ENCODE measurements at regions not wholly inside any gene's neighbourhood (a gene's known extent, or its start where the extent isn't known, plus 50 kb on each side); places are given as distances from the start of the nearest gene placed in this dataset.

DNA sequence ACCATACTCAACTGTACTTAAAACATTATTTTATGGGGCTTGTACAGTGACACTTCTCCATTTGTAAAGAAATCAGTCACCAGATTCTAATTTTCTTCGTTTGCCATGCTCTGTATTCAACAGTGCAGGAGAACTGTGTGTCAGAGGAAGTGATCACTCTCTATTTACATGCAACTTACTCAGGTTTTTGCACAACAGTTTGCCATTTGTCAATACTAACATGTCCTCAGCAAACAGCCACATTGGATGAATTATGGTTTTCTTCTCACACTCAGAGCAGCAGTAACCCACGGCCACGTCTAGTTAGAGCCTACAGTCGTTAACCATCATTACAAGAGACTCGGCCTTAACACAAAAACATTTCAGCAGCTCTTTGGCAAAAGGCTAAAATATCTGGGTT lies 69.2 kb upstream of the SP4 start:
- DNase-seq = no peak
- Mint-ChIP-seq H3K4me3 (ENCODE audit: unreplicated experiment) (no peak overlapping the region), H3K9me3 (ENCODE audit: unreplicated experiment) (no peaks in the 10 kb centered on the region), H3K27me3 (ENCODE audit: unreplicated experiment) (no peaks in the 10 kb centered on the region), H3K4me1 (ENCODE audit: low read depth, unreplicated experiment) (no peaks in the 10 kb centered on the region), H3K36me3 (ENCODE audit: unreplicated experiment) (no peaks in the 10 kb centered on the region), H3K27ac (ENCODE audit: unreplicated experiment) (no peak overlapping the region)
- TF ChIP-seq, protein P1, sequence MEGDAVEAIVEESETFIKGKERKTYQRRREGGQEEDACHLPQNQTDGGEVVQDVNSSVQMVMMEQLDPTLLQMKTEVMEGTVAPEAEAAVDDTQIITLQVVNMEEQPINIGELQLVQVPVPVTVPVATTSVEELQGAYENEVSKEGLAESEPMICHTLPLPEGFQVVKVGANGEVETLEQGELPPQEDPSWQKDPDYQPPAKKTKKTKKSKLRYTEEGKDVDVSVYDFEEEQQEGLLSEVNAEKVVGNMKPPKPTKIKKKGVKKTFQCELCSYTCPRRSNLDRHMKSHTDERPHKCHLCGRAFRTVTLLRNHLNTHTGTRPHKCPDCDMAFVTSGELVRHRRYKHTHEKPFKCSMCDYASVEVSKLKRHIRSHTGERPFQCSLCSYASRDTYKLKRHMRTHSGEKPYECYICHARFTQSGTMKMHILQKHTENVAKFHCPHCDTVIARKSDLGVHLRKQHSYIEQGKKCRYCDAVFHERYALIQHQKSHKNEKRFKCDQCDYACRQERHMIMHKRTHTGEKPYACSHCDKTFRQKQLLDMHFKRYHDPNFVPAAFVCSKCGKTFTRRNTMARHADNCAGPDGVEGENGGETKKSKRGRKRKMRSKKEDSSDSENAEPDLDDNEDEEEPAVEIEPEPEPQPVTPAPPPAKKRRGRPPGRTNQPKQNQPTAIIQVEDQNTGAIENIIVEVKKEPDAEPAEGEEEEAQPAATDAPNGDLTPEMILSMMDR (IDR thresholded peaks at IDR 0.05; ENCODE audit: partially characterized antibody, unreplicated experiment) = no peak

GRCh38 chr7:21359163-21359562 lies 68.7 kb upstream of the SP4 start:
- TF ChIP-seq, protein P1 (IDR thresholded peaks at IDR 0.05; ENCODE audit: partially characterized antibody, unreplicated experiment) = no peak
- Mint-ChIP-seq H3K36me3 (ENCODE audit: unreplicated experiment) (no peaks in the 10 kb centered on the region), H3K27ac (ENCODE audit: unreplicated experiment) (no peak overlapping the region), H3K4me1 (ENCODE audit: low read depth, unreplicated experiment) (no peaks in the 10 kb centered on the region), H3K9me3 (ENCODE audit: unreplicated experiment) (no peaks in the 10 kb centered on the region), H3K4me3 (ENCODE audit: unreplicated experiment) (no peak overlapping the region), H3K27me3 (ENCODE audit: unreplicated experiment) (no peaks in the 10 kb centered on the region)
- DNase-seq = no peak

- Mint-ChIP-seq H3K36me3 (ENCODE audit: unreplicated experiment) (no peaks in the 10 kb centered on the region), H3K27ac (ENCODE audit: unreplicated experiment) (no peak overlapping the region), H3K27me3 (ENCODE audit: unreplicated experiment) (no peaks in the 10 kb centered on the region), H3K9me3 (ENCODE audit: unreplicated experiment) (no peaks in the 10 kb centered on the region), H3K4me1 (ENCODE audit: low read depth, unreplicated experiment) (no peaks in the 10 kb centered on the region), H3K4me3 (ENCODE audit: unreplicated experiment) (no peak overlapping the region)
- DNase-seq = no peak
- TF ChIP-seq, protein P1 (IDR thresholded peaks at IDR 0.05; ENCODE audit: partially characterized antibody, unreplicated experiment) = no peak
Observed at GRCh38 chr7:21361413-21362125, 66.3 kb upstream of the SP4 start.

- Mint-ChIP-seq H3K4me3 (ENCODE audit: unreplicated experiment) (no peak overlapping the region), H3K27ac (ENCODE audit: unreplicated experiment) (no peak overlapping the region), H3K4me1 (ENCODE audit: low read depth, unreplicated experiment) (no peaks in the 10 kb centered on the region), H3K36me3 (ENCODE audit: unreplicated experiment) (no peaks in the 10 kb centered on the region), H3K27me3 (ENCODE audit: unreplicated experiment) (no peaks in the 10 kb centered on the region), H3K9me3 (ENCODE audit: unreplicated experiment) (no peaks in the 10 kb centered on the region)
- no peak for DNase-seq
- TF ChIP-seq, protein P1 (IDR thresholded peaks at IDR 0.05; ENCODE audit: partially characterized antibody, unreplicated experiment) = no peak
Observed at GRCh38 chr7:21364801-21365271, 63.0 kb upstream of the SP4 start.

DNA sequence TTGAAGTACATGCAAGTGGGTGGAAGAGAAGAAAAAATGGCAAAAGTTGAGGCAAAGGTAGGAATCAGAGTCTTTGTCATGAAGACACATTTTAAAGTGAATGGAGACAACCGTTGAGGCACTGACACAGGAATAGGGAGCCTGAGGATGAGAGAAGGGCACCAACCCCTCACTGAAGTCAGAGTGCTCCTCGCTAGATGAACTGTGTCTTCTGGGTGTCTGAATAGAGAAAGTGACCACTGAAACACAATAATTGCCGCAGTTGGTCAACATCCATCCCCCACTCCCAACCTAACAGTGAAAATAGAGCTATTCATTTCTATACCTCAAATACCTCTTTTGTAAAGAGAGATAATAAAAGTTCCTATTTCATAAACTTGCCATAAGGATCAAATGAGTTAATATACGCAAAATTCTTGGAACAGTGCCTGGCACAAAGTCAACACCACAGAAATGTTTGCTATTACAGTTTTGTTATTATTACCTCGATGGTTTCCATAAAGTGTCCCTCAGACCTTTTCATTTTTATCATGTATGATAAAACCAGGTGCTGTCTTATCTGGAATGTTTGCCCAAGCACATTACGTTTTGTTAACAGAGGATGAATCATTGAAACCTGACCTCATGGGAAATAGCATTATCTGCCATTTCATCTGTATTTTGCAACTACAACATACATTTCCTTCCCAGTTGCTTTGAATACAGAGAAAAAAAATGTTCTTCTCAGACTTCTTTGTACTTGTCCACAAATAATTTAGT lies 61.8 kb upstream of the SP4 start:
- H3K4me1 Mint-ChIP-seq (ENCODE audit: low read depth, unreplicated experiment) = no peaks in the 10 kb centered on the region
- no peaks in the 10 kb centered on the region for H3K9me3 Mint-ChIP-seq (ENCODE audit: unreplicated experiment)
- H3K36me3 Mint-ChIP-seq (ENCODE audit: unreplicated experiment) = no peaks in the 10 kb centered on the region
- DNase-seq = no peak
- no peaks in the 10 kb centered on the region for H3K27me3 Mint-ChIP-seq (ENCODE audit: unreplicated experiment)
- no peak overlapping the region for H3K4me3 Mint-ChIP-seq (ENCODE audit: unreplicated experiment)
- TF ChIP-seq, protein P1 (IDR thresholded peaks at IDR 0.05; ENCODE audit: partially characterized antibody, unreplicated experiment) = no peak
- H3K27ac Mint-ChIP-seq (ENCODE audit: unreplicated experiment) = no peak overlapping the region
